Posterior cingulate gyrus (tissue), 11 donors: ENCODE measurements at regions not wholly inside any gene's neighbourhood (a gene's known extent, or its start where the extent isn't known, plus 50 kb on each side); places are given as distances from the start of the nearest gene placed in this dataset.
A peak's percentile ranks its signal among the peaks of the same experiment; 100 is the strongest.

ENCODE experiments used
- DNase-seq, 10 donors: peaks; one replicate each; pipeline versions ENCODE4 v3.0.0 to v3.0.0-alpha.2; 2020 to 2021; ENCODE audit warnings: mixed read lengths in 3 of 10
- intact Hi-C: fragments of 100-400 bp; cut with DNase I; formaldehyde crosslinking; loops from one replicate; pipeline ENCODE4 v1.15.1; 2023

GRCh38 chr4:165715989-165716388 is 157.0 kb upstream of the TLL1 start:
- no peak for DNase-seq
- intact Hi-C loops: no loop called here

- DNase-seq: no peak
- intact Hi-C loops: no loop called here
Observed at GRCh38 chr4:165716472-165716871, 156.6 kb upstream of the TLL1 start.

- DNase-seq: no peak
- intact Hi-C loops: no loop called here
Observed at GRCh38 chr4:165718660-165719059, 154.4 kb upstream of the TLL1 start.

- DNase-seq: no peak
Observed at GRCh38 chr4:165720411-165721082, 152.5 kb upstream of the TLL1 start.

GRCh38 chr4:165721815-165722214 is 151.2 kb upstream of the TLL1 start:
- DNase-seq: no peak
- intact Hi-C loops: no loop called here

More at GRCh38 chr4:165720411-165721082, 152.5 kb upstream of the TLL1 start:
- intact Hi-C loops: no loop called here

- intact Hi-C loops: no loop called here
- DNase-seq: no peak
Observed at GRCh38 chr4:165723051-165723795, 149.8 kb upstream of the TLL1 start.

GRCh38 chr4:165724786-165725185 is 148.3 kb upstream of the TLL1 start:
- no peak for DNase-seq
- intact Hi-C loops: no loop called here

GRCh38 chr4:165725352-165725751 is 147.7 kb upstream of the TLL1 start:
- DNase-seq: no peak
- intact Hi-C loops: no loop called here

- no peak for DNase-seq
- intact Hi-C loops: no loop called here
Observed at GRCh38 chr4:165726831-165727230, 146.2 kb upstream of the TLL1 start.

GRCh38 chr4:165737309-165737972 is 135.6 kb upstream of the TLL1 start:
- DNase-seq: no peak
- intact Hi-C loops: no loop called here

GRCh38 chr4:165738571-165738970 is 134.5 kb upstream of the TLL1 start:
- no peak for DNase-seq
- intact Hi-C loops: no loop called here

- intact Hi-C loops: no loop called here
- no peak for DNase-seq
Observed at GRCh38 chr4:165740911-165741310, 132.1 kb upstream of the TLL1 start.

- intact Hi-C loops: no loop called here
- no peak for DNase-seq
Observed at GRCh38 chr4:165743422-165743821, 129.6 kb upstream of the TLL1 start.

GRCh38 chr4:165744370-165744769 is 128.7 kb upstream of the TLL1 start:
- intact Hi-C loops: no loop called here
- no peak for DNase-seq

- DNase-seq: no peak
- intact Hi-C loops: no loop called here
Observed at GRCh38 chr4:165748321-165748720, 124.7 kb upstream of the TLL1 start.

- intact Hi-C loops: no loop called here
- no peak for DNase-seq
Observed at GRCh38 chr4:165751882-165752281, 121.2 kb upstream of the TLL1 start.

GRCh38 chr4:165754664-165755063 is 118.4 kb upstream of the TLL1 start:
- DNase-seq: no peak
- intact Hi-C loops: no loop called here

GRCh38 chr4:165756836-165757235 is 116.2 kb upstream of the TLL1 start:
- no peak for DNase-seq
- intact Hi-C loops: no loop called here

- DNase-seq: no peak
- intact Hi-C loops: no loop called here
Observed at GRCh38 chr4:165757451-165757850, 115.6 kb upstream of the TLL1 start.

GRCh38 chr4:165758086-165758485 is 115.0 kb upstream of the TLL1 start:
- DNase-seq: no peak
- intact Hi-C loops: no loop called here

GRCh38 chr4:165760182-165760581 is 112.9 kb upstream of the TLL1 start:
- intact Hi-C loops: no loop called here

GRCh38 chr4:165761963-165762362 is 111.1 kb upstream of the TLL1 start:
- no peak for DNase-seq
- intact Hi-C loops: no loop called here

More at GRCh38 chr4:165760182-165760581, 112.9 kb upstream of the TLL1 start:
- DNase-seq: peak in 1 of 10 donors; percentile 51
